ENCODE measurements at regions not wholly inside any gene's neighbourhood (a gene's known extent, or its start where the extent isn't known, plus 50 kb on each side); places are given as distances from the start of the nearest gene placed in this dataset.

GRCh38 chr6:27066381-27066780 is 181.1 kb upstream of the PRSS16 start:
- no peaks in the 10 kb centered on the region for H3K9me3 ChIP-seq
- H3K27me3 ChIP-seq, result no peaks in the 10 kb centered on the region
- no peaks in the 10 kb centered on the region for H3K36me3 ChIP-seq (replicated peaks in 1 of 2; ENCODE audit: insufficient read depth in 1 of 2, low read depth in 2 of 2)
- 22 to 34% methylated on average over 4 of the region's 4 CpGs for WGBS, 2 donors
- no peaks in the 10 kb centered on the region for H3K4me1 ChIP-seq
- intact Hi-C loops (cut with DNase I), result no loop called here
- no peak overlapping the region for H3K27ac ChIP-seq
- H3K4me3 ChIP-seq, result no peak overlapping the region
- ATAC-seq (no peak), DNase-seq (no peak)
- TF ChIP-seq CTCF (IDR thresholded peaks at IDR 0.05) (no peak), POLR2A (IDR thresholded peaks at IDR 0.05) (no peak)

- H3K27ac ChIP-seq, result no peak overlapping the region
- no peaks in the 10 kb centered on the region for H3K36me3 ChIP-seq (replicated peaks in 1 of 2; ENCODE audit: insufficient read depth in 1 of 2, low read depth in 2 of 2)
- H3K9me3 ChIP-seq, result no peaks in the 10 kb centered on the region
- TF ChIP-seq CTCF (IDR thresholded peaks at IDR 0.05) (no peak), POLR2A (IDR thresholded peaks at IDR 0.05) (no peak)
- no peaks in the 10 kb centered on the region for H3K4me1 ChIP-seq
- intact Hi-C loops (cut with DNase I), result no loop called here
- H3K27me3 ChIP-seq, result no peaks in the 10 kb centered on the region
- 29 to 39% methylated on average over 1 of the region's 1 CpG for WGBS, 2 donors
- H3K4me3 ChIP-seq, result no peak overlapping the region
- ATAC-seq, result no peak
- no peak for DNase-seq
Observed at GRCh38 chr6:27066802-27067201, 180.7 kb upstream of the PRSS16 start.

- no peak for DNase-seq
- TF ChIP-seq CTCF (IDR thresholded peaks at IDR 0.05) (no peak), POLR2A (IDR thresholded peaks at IDR 0.05) (no peak)
- Histone ChIP-seq H3K4me3 (no peak overlapping the region), H3K27me3 (peaks cover 0 to 4% of the 10 kb centered on the region in 2 donors), H3K4me1 (peaks cover under 1% of the 10 kb centered on the region), H3K9me3 (no peaks in the 10 kb centered on the region), H3K27ac (no peak overlapping the region), H3K36me3 (replicated peaks in 1 of 2; ENCODE audit: insufficient read depth in 1 of 2, low read depth in 2 of 2) (no peaks in the 10 kb centered on the region)
- intact Hi-C loops (cut with DNase I), result loop anchor here (10.0 kb wide), 1 partner anchor 469 kb away; no protein-coding TSS in a partner anchor
- 58 to 70% methylated on average over 3 of the region's 3 CpGs for WGBS, 2 donors
- no peak for ATAC-seq
Observed at GRCh38 chr6:27073441-27073840, 174.1 kb upstream of the PRSS16 start.

GRCh38 chr6:27076116-27076515 is 171.4 kb upstream of the PRSS16 start:
- 28 to 29% methylated on average over 1 of the region's 1 CpG for WGBS, 2 donors
- Histone ChIP-seq H3K4me1 (peaks cover 5% of the 10 kb centered on the region), H3K9me3 (no peaks in the 10 kb centered on the region), H3K27ac (no peak overlapping the region), H3K36me3 (replicated peaks in 1 of 2; ENCODE audit: insufficient read depth in 1 of 2, low read depth in 2 of 2) (no peaks in the 10 kb centered on the region), H3K27me3 (peaks cover 0 to 4% of the 10 kb centered on the region in 2 donors), H3K4me3 (no peak overlapping the region)
- intact Hi-C loops (cut with DNase I), result loop anchor here (10.0 kb wide), 1 partner anchor 471 kb away; no protein-coding TSS in a partner anchor
- ATAC-seq (no peak), DNase-seq (no peak)
- TF ChIP-seq CTCF (IDR thresholded peaks at IDR 0.05) (no peak), POLR2A (IDR thresholded peaks at IDR 0.05) (no peak)

GRCh38 chr6:27078734-27079357 is 168.7 kb upstream of the PRSS16 start:
- peak; percentile 41 to 84 (median 78) for TF ChIP-seq CTCF (IDR thresholded peaks at IDR 0.05)
- TF ChIP-seq POLR2A (IDR thresholded peaks at IDR 0.05), result no peak
- WGBS, 2 donors, result 0% methylated on average over 9 of the region's 9 CpGs
- DNase-seq (peak; percentile 35 to 65 (median 51)), ATAC-seq (peak; percentile 79)
- no peak overlapping the region for H3K4me3 ChIP-seq
- intact Hi-C loops (cut with DNase I), result loop anchor here (10.0 kb wide), 1 partner anchor 474 kb away; no protein-coding TSS in a partner anchor
- no peaks in the 10 kb centered on the region for H3K27me3 ChIP-seq
- no peak overlapping the region for H3K27ac ChIP-seq
- no peaks in the 10 kb centered on the region for H3K9me3 ChIP-seq
- H3K36me3 ChIP-seq (replicated peaks in 1 of 2; ENCODE audit: insufficient read depth in 1 of 2, low read depth in 2 of 2), result no peaks in the 10 kb centered on the region
- H3K4me1 ChIP-seq, result peaks cover 5% of the 10 kb centered on the region

Data from body of pancreas (tissue), 4 donors.